ENCODE measurements at regions not wholly inside any gene's neighbourhood (a gene's known extent, or its start where the extent isn't known, plus 50 kb on each side); places are given as distances from the start of the nearest gene placed in this dataset.

GRCh38 chr7:36005293-36005692 lies 147.8 kb upstream of the EEPD1 start:
- H3K27ac ChIP-seq = no peak overlapping the region
- TF ChIP-seq CTCF (IDR thresholded peaks at IDR 0.05) = no peak
- no peak for TF ChIP-seq ZFX (IDR thresholded peaks at IDR 0.05; ENCODE audit: borderline replicate concordance)

GRCh38 chr7:36005876-36006275 lies 147.2 kb upstream of the EEPD1 start:
- TF ChIP-seq ZFX (IDR thresholded peaks at IDR 0.05; ENCODE audit: borderline replicate concordance) (no peak), CTCF (IDR thresholded peaks at IDR 0.05) (no peak)
- no peak overlapping the region for H3K27ac ChIP-seq

- no peak for TF ChIP-seq ZFX (IDR thresholded peaks at IDR 0.05; ENCODE audit: borderline replicate concordance)
- no peak for TF ChIP-seq CTCF (IDR thresholded peaks at IDR 0.05)
- no peak overlapping the region for H3K27ac ChIP-seq
Measured at GRCh38 chr7:36006636-36007229, 146.3 kb upstream of the EEPD1 start.

GRCh38 chr7:36010656-36011587 lies 142.1 kb upstream of the EEPD1 start:
- TF ChIP-seq CTCF (IDR thresholded peaks at IDR 0.05) (no peak), ZFX (IDR thresholded peaks at IDR 0.05; ENCODE audit: borderline replicate concordance) (no peak)
- no peak overlapping the region for H3K27ac ChIP-seq

- TF ChIP-seq CTCF (IDR thresholded peaks at IDR 0.05) (no peak), ZFX (IDR thresholded peaks at IDR 0.05; ENCODE audit: borderline replicate concordance) (no peak)
- no peak overlapping the region for H3K27ac ChIP-seq
Measured at GRCh38 chr7:36011588-36011965, 141.5 kb upstream of the EEPD1 start.

- H3K27ac ChIP-seq = no peak overlapping the region
- TF ChIP-seq CTCF (IDR thresholded peaks at IDR 0.05) = no peak
Measured at GRCh38 chr7:36013246-36014014, 139.6 kb upstream of the EEPD1 start.

Measured in 22Rv1 (cell line).